Parathyroid adenoma (tissue), 2 donors: ENCODE measurements at regions not wholly inside any gene's neighbourhood (a gene's known extent, or its start where the extent isn't known, plus 50 kb on each side); places are given as distances from the start of the nearest gene placed in this dataset.

Experiments
- H2AFZ ChIP-seq: fragments of 300-600 bp; sonication (generic); one replicate; pipeline ENCODE4 v1.7.0; 2017; ENCODE audit warnings: antibody characterized with exemption, mild to moderate bottlenecking
- H3K27ac ChIP-seq: fragments of 300-600 bp; sonication (generic); one replicate; pipeline ENCODE4 v1.7.0; 2017
- H3K27me3 ChIP-seq: fragments of 300-600 bp; sonication (generic); one replicate; pipeline ENCODE4 v1.7.0; 2017; ENCODE audit warnings: low read length; ENCODE audit not compliant: control insufficient read depth, insufficient read depth
- H3K36me3 ChIP-seq: fragments of 300-600 bp; sonication (generic); one replicate; pipeline ENCODE4 v1.7.0; 2017; ENCODE audit warnings: low read length; ENCODE audit not compliant: control insufficient read depth, insufficient read depth
- H3K4me1 ChIP-seq: fragments of 300-600 bp; sonication (generic); one replicate; pipeline ENCODE4 v1.7.0; 2017; ENCODE audit warnings: control low read depth
- H3K4me2 ChIP-seq: fragments of 300-600 bp; sonication (generic); one replicate; pipeline ENCODE4 v1.7.0; 2017; ENCODE audit warnings: low read length
- H3K4me3 ChIP-seq: fragments of 300-600 bp; sonication (generic); one replicate; pipeline ENCODE4 v1.7.0; 2017; ENCODE audit warnings: low read depth, low read length
- H3K79me2 ChIP-seq: fragments of 300-600 bp; sonication (generic); one replicate; pipeline ENCODE4 v1.7.0; 2017; ENCODE audit warnings: control low read depth
- H3K9ac ChIP-seq: fragments of 300-600 bp; sonication (generic); one replicate; pipeline ENCODE4 v1.7.0; 2017; ENCODE audit warnings: mild to moderate bottlenecking
- H3K9me3 ChIP-seq: fragments of 300-600 bp; sonication (generic); one replicate; pipeline ENCODE4 v1.7.0; 2017; ENCODE audit warnings: low read length; ENCODE audit not compliant: control insufficient read depth
- TF ChIP-seq, protein P1 (sequence below): fragments of 300-600 bp; sonication (generic); IDR thresholded peaks from one replicate; pipeline ENCODE4 v1.7.0; 2017; ENCODE audit warnings: antibody characterized with exemption, mild to moderate bottlenecking
- donor health status: primary hyperparathyroidism.

DNA sequence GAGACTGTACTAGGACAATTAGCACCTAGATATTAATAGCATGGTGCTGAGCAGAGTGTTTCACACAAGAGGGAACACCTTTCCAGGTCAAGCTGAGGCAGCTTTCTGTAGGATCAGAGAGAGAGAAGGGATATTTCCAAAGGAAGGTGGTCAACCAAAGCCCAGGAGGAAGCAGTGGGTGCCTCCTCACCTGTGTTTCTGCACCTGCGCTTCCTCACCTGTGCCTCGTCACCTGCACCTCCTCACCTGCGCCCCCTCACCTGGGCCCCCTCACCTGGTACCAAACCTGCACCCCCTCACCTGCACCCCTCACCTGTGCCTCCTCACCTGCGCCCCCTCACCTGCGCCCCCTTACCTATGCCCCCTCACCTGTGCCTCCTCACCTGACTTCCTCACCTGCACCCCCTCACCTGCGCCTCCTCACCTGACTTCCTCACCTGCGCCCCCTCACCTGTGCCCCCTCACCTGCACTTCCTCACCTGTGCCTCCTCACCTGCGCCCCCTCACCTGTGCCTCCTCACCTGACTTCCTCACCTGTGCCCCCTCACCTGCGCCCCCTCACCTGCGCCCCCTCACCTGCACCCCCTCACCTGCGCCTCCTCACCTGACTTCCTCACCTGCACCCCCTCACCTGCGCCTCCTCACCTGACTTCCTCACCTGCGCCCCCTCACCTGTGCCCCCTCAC lies 67.9 kb downstream of the TTLL2 start:
- Histone ChIP-seq H3K9me3 (no peaks in the 10 kb centered on the region), H3K4me1 (no peaks in the 10 kb centered on the region), H3K4me3 (no peak overlapping the region), H2AFZ (no peak overlapping the region), H3K27ac (no peak overlapping the region), H3K4me2 (no peak overlapping the region), H3K9ac (no peak overlapping the region), H3K36me3 (no peaks in the 10 kb centered on the region), H3K79me2 (no peaks in the 10 kb centered on the region), H3K27me3 (no peaks in the 10 kb centered on the region)
- TF ChIP-seq, protein P1, sequence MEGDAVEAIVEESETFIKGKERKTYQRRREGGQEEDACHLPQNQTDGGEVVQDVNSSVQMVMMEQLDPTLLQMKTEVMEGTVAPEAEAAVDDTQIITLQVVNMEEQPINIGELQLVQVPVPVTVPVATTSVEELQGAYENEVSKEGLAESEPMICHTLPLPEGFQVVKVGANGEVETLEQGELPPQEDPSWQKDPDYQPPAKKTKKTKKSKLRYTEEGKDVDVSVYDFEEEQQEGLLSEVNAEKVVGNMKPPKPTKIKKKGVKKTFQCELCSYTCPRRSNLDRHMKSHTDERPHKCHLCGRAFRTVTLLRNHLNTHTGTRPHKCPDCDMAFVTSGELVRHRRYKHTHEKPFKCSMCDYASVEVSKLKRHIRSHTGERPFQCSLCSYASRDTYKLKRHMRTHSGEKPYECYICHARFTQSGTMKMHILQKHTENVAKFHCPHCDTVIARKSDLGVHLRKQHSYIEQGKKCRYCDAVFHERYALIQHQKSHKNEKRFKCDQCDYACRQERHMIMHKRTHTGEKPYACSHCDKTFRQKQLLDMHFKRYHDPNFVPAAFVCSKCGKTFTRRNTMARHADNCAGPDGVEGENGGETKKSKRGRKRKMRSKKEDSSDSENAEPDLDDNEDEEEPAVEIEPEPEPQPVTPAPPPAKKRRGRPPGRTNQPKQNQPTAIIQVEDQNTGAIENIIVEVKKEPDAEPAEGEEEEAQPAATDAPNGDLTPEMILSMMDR = no peak

DNA sequence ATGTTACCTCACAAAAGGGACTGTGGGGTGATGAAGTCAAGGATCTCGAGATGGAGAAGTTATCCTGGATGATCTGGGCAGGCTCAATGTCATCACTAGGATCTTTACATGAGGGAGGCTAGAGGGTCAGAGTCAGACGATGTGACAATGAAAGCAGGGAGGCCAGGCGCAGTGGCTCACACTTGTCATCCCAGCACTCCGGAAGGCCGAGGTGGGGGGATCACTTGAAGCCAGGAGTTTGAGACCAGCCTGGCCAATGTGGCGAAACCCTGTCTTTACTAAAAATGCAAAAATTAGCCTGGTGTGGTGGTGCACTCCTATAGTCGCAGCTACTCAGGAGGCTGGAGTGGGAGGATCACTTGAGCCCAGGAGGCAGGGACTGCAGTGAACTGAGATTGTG lies 68.8 kb downstream of the TTLL2 start:
- H3K27ac ChIP-seq = no peak overlapping the region
- H3K9ac ChIP-seq = no peak overlapping the region
- TF ChIP-seq, protein P1 = no peak
- no peaks in the 10 kb centered on the region for H3K9me3 ChIP-seq
- H3K36me3 ChIP-seq = no peaks in the 10 kb centered on the region
- no peak overlapping the region for H3K4me3 ChIP-seq
- H3K4me2 ChIP-seq = no peak overlapping the region
- no peaks in the 10 kb centered on the region for H3K4me1 ChIP-seq
- H3K27me3 ChIP-seq = no peaks in the 10 kb centered on the region
- no peak overlapping the region for H2AFZ ChIP-seq
- no peaks in the 10 kb centered on the region for H3K79me2 ChIP-seq

GRCh38 chr6:167394339-167394738 lies 69.5 kb downstream of the TTLL2 start:
- TF ChIP-seq, protein P1 = no peak
- Histone ChIP-seq H3K27me3 (no peaks in the 10 kb centered on the region), H3K4me3 (no peak overlapping the region), H2AFZ (no peak overlapping the region), H3K27ac (no peak overlapping the region), H3K36me3 (no peaks in the 10 kb centered on the region), H3K79me2 (no peaks in the 10 kb centered on the region), H3K9me3 (no peaks in the 10 kb centered on the region), H3K9ac (no peak overlapping the region), H3K4me2 (no peak overlapping the region), H3K4me1 (no peaks in the 10 kb centered on the region)

DNA sequence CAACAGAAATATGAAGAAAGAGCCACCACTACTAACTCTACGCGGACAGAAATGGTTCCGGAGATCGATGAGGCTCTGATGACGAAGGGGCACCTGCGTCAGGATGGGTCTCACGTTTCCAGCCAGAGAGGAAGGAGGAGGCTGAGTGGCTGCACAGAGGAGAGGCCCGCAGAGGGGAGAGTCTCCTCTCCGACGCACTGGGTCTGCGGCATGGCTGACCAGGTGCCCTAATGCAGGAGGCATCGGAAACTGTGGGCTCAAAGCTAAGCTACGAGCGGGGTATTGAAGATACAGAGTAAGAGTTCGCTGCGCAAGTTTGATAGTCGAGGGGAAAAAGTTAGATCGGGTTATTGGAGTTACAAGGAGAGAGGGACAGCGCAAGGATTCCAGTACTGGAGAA lies 69.9 kb downstream of the TTLL2 start:
- H2AFZ ChIP-seq = no peak overlapping the region
- H3K9ac ChIP-seq = no peak overlapping the region
- H3K36me3 ChIP-seq = no peaks in the 10 kb centered on the region
- no peaks in the 10 kb centered on the region for H3K9me3 ChIP-seq
- H3K27ac ChIP-seq = no peak overlapping the region
- H3K4me3 ChIP-seq = no peak overlapping the region
- no peaks in the 10 kb centered on the region for H3K4me1 ChIP-seq
- TF ChIP-seq, protein P1 = no peak
- H3K27me3 ChIP-seq = no peaks in the 10 kb centered on the region
- no peaks in the 10 kb centered on the region for H3K79me2 ChIP-seq
- no peak overlapping the region for H3K4me2 ChIP-seq

DNA sequence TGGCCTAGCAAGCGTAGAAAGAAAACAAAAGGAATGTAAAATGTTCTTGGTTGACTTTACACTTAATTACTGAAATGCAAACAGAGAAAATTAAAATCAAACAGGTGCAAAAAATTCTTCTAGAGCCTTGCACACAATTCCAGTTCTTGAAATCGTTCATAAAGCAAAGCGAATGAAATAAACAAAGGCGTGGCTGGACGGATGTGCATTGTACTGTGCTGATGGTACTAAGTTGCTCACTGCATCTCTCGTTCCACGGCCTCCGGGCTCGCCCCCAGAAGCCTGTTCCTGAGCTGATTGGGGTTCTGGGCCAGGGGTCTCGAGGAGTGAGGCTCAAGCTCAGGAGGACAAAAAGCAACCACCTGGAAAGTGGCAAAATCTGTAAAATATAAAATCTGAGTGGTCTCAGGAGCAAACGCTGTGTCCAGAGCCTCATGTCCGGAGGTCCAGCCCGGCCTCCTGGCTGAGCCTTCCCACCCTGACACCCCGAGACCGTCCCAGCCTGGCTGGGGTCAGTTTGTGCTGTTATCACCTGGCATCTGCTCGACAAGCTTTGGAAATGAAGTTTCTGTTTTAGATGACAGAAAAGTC lies 71.3 kb downstream of the TTLL2 start:
- Histone ChIP-seq H3K4me2 (no peak overlapping the region), H3K79me2 (no peaks in the 10 kb centered on the region), H3K9me3 (no peaks in the 10 kb centered on the region), H3K4me1 (no peaks in the 10 kb centered on the region), H3K9ac (no peak overlapping the region), H3K36me3 (no peaks in the 10 kb centered on the region), H3K27ac (no peak overlapping the region), H3K27me3 (no peaks in the 10 kb centered on the region), H3K4me3 (no peak overlapping the region), H2AFZ (no peak overlapping the region)
- TF ChIP-seq, protein P1 = no peak
